Inferior parietal cortex (tissue), 1 donor: ENCODE measurements at regions not wholly inside any gene's neighbourhood (a gene's known extent, or its start where the extent isn't known, plus 50 kb on each side); places are given as distances from the start of the nearest gene placed in this dataset.

Experiments used
- DNase-seq: peaks from one replicate; pipeline ENCODE4 v3.0.0-alpha.2; 2016; ENCODE audit errors: extremely low spot score

GRCh38 chr12:78406213-78406612 is 458.4 kb upstream of the SYT1 start:
- no peak for DNase-seq

DNA sequence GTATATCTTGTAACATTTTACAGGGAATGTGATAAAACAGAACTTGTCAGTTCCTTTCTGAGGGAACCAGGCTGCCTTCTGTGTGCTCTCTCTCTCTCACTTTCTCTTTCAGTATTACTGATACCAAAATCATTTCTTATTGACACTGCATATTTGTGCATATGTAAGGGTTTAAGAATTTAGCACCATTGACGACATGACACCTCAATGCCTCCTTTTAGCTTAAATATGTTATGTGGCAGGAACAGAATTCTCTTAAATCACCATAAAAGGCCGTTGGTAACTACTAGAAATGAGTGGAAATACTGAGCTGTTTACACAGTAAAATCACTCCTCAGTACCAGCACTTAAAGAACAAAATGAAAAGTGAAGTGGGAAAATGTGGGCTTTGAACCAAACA is 457.7 kb upstream of the SYT1 start:
- peak; percentile 22 for DNase-seq

DNA sequence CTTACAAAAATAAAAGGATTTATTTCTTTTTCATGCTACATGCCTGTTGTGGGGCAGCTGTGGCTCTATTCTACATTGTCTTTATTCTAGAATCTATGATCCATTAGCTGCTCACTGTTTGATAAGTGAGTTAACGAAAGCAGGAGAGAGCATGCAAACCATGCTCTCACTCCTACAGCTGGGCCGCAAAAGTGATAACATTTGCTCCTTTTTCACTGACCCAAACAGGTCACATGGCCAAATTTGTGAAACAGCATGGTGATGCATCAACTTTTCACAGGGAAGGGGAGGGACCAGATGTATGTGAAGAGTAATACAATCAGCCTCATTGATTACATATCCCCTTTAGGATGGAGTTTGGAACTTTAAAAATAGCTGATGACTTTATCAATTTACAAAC is 456.9 kb upstream of the SYT1 start:
- no peak for DNase-seq

DNA sequence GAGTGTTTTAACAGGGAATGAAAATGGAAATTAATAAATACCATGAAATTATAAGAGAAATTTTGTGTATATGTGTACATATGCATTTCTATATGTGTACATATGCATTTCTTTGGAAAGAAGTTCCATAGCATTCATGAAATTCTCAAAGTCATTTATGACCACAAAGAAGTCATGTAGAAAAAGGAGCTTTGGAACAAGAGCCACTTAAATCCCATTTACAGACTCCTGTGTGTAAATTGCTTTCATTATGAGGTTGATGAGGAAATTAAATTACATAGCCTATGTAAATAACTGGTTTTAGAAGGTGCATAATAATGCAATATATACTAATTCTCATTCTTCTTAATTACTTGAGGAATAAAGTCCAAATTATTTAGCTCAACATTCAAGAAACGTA is 450.5 kb upstream of the SYT1 start:
- DNase-seq, result no peak

DNA sequence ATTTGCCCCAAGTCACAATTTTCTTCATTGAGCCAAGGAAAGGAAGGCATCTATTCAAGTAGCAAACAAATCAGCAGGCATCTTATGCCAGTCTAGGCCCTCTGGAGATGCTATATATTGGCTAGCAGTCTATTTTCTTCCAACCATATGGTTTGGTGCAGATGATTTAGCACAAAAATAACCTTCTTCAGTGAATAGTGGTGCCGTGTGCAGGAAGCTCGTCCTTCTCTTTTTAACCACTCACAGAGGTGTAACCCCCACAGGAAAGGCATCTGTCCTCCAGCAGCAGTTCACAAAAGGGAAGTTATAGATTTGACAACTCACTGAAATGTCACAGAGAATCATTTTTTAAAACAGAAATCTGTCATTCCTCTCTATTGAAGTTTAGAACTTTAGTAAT is 445.7 kb upstream of the SYT1 start:
- no peak for DNase-seq

DNA sequence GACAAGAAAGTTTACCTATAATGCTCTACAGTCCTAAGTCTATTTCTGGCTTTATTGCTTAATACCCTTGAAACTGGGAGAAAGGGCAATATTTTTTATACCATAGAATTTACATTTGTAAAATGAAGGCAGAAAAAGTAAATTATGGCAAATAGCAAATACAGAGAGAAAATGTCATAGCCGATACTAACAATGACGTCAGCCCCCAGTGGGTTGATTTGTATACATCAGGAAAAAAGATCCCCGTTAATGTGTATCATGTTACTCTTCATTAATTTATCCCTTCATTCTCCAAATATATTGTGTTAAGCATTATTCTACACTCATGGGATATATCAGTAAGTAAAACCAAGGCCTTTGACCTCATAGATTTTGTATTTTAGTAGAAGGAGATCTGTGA is 445.1 kb upstream of the SYT1 start:
- no peak for DNase-seq

- DNase-seq, result no peak
These were observed 443.6 kb upstream of the SYT1 start for GRCh38 chr12:78420991-78421390.

DNA sequence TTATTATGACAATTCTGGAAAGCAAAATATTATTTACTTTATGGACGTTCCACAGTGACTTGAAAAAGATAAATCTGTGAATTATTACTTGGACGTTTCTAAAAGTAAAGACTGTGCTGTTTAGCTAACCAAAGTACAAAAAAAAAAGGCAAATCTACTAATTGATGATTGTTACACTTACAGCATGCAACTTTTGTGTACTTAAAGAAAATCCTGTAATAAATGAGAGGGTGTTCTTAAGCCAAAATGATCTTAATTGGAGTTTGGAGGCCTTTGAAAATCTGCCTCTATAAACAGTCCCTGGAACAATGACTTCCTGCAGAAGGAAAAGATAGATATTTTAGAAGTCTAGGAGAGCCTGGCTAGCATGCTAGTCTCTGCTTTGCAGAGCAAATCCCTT is 434.0 kb upstream of the SYT1 start:
- no peak for DNase-seq

DNA sequence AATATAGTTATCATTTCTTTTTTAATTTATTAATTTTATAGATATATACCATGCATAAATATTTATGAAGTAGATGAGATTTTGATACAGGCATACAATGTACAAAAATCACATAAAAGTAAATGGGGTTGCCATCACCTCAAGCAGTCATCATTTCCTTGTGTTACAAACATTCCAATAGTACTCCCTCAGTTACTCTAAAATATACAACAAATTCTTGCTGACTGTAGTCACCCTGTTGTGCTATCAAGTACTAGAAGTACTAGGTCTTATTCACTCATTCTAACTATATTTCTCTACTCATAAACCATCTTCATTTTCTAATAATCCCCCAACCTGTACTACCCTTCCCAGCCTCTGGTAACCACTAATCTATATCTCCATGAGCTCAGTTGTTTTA is 432.6 kb upstream of the SYT1 start:
- no peak for DNase-seq

GRCh38 chr12:78439666-78440065 is 424.9 kb upstream of the SYT1 start:
- no peak for DNase-seq

- no peak for DNase-seq
These were observed 422.7 kb upstream of the SYT1 start for GRCh38 chr12:78441737-78442453.

DNA sequence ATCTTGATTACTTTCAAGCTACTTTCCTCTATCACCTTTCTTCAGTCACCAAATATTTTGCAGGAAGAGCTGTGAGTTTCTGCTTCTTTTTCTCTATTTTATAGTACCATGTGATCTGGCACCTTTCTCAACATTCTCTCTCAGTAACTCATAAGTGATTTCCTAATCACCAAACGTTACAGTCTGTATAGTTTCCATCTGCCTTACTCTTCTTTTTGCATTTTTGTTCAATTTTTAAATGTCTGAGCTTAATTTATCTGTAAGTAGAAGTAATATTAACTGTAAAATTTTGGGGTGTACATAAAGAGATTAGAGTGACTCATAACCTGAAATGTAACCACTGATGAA is 422.1 kb upstream of the SYT1 start:
- no peak for DNase-seq

DNA sequence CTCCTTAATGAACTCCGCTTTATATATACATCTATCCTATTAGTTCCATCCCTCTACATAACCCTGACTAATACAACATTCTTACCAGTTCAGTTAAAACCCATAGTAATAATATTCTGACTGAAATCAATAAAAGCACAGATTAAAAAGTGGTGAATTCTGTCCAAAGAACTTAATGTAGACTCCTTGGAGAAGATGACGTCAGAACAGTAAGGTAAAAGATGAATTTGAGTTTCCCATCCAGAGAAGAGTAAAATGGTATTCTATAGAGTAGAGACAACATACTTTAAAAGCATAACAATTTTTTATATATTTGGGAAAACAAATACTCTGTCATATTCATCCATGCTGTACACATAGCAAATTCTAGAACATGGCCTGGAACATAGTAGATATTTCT is 418.0 kb upstream of the SYT1 start:
- DNase-seq, result no peak

DNA sequence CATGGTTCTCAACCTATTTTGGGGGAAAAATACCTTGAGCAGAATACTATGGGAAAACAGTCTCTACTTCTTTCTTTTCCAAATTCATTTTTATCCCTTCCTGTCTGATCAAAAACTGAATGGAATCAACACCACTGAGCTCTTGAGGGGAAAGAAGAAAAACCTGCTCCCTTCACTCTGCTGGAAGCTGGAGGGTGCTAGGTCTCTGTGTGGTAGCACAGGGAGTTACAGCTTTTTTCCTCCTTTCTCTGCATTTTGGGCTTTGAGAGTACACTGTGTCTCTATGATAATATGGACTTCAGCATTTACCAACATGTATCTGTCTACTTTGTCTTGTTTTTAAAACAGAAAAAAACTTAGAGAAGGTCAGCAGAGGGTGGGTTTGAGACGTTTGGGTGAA is 417.2 kb upstream of the SYT1 start:
- DNase-seq, result no peak

- DNase-seq, result peak; percentile 49
These were observed 415.9 kb upstream of the SYT1 start for GRCh38 chr12:78448692-78449091.

DNA sequence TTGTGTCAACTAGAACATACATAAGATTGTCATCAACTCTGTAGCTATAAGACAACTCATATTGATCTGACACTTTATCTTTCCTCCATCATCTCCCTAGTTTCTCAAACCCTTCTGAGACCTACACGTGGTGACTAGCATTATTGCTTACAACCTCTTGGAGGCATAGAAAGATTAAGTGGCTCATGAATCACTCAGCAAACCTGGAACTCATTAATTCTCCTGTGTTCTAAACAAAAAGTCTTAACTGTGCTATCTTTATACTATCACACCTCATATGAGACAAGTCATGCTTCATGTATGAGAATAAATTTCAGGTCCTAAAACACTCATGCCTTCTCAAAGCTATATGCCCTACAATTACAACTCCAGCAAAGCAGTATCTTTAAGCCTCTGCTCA is 408.6 kb upstream of the SYT1 start:
- no peak for DNase-seq

DNA sequence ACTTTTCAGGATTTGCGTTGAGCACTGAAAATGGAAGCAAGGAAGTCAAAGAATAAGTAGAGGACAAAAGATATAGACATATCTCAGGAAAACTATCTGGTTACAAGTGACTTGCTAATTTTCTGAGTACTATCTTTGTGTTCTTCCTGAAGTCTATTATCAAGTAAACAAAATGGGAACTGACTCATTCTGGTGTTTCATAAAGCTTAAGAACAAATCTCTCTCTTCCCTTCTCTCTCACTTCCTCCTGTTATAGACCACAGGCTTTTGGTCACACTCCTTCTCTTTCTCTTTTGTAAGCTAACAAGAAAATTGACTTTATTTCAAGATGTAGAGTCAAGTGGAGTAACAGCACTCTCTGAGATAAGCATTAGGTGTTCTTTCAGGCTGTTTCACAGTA is 406.6 kb upstream of the SYT1 start:
- DNase-seq, result no peak

- DNase-seq, result peak; percentile 48
These were observed 394.0 kb upstream of the SYT1 start for GRCh38 chr12:78470354-78471195.

DNA sequence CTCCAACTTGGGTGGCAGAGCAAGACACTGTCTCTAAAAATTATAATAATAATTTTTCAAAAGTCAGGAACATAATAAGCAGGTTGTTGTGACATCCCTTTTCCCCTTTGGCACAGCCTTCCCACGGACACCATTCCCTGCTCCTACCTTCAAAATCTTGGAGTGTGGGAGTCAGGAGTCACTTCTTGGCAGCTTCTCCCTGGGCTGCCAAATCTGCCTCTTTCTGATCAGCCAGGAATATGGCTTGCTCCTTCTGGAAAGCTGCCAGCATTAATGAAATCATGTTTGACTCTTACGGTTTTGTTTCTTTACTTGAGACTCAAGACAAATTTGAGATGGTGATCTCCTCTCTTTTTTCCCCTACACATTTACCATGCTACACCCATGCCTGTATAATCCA is 391.4 kb upstream of the SYT1 start:
- no peak for DNase-seq

GRCh38 chr12:78473561-78473960 is 391.0 kb upstream of the SYT1 start:
- DNase-seq, result no peak

- no peak for DNase-seq
These were observed 380.7 kb upstream of the SYT1 start for GRCh38 chr12:78483767-78484315.

- DNase-seq, result no peak
These were observed 374.6 kb upstream of the SYT1 start for GRCh38 chr12:78489990-78490389.

DNA sequence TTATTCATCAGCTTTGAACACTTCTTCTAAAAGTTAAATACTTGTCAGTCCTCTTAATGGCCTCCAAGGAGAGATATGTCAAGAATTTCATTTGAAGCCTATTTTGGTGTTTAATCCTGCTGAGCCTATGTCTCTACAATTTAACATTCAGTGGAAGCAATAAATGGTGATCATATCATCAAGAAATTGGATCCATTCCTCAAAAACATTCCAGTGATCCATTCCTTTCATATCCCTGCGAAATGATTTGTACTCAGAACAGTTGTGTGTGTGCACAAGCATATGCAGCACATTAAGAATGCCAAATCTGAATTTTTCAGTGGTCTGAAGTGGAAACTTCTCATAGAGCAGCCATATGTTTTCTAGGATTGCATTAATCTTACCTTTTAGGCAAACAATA is 373.7 kb upstream of the SYT1 start:
- DNase-seq, result no peak
